ENCODE measurements at regions not wholly inside any gene's neighbourhood (a gene's known extent, or its start where the extent isn't known, plus 50 kb on each side); places are given as distances from the start of the nearest gene placed in this dataset.

- no peak for DNase-seq (ENCODE audit: low read depth in 2 of 2)
Observed at GRCh38 chr13:85541476-85541875, 257.7 kb downstream of the SLITRK6 start.

GRCh38 chr13:85538957-85539356, 260.3 kb downstream of the SLITRK6 start:
- no peak for DNase-seq (ENCODE audit: low read depth in 2 of 2)

- no peak for DNase-seq (ENCODE audit: low read depth in 2 of 2)
Observed at GRCh38 chr13:85537601-85538000, 261.6 kb downstream of the SLITRK6 start.

GRCh38 chr13:85536706-85537105, 262.5 kb downstream of the SLITRK6 start:
- no peak for DNase-seq (ENCODE audit: low read depth in 2 of 2)

- no peak for DNase-seq (ENCODE audit: low read depth in 2 of 2)
Observed at GRCh38 chr13:85535316-85536084, 263.7 kb downstream of the SLITRK6 start.

- DNase-seq (ENCODE audit: low read depth in 2 of 2), result no peak
Observed at GRCh38 chr13:85533911-85534310, 265.3 kb downstream of the SLITRK6 start.

GRCh38 chr13:85529218-85529594, 270.0 kb downstream of the SLITRK6 start:
- no peak for DNase-seq (ENCODE audit: low read depth in 2 of 2)

- no peak for DNase-seq (ENCODE audit: low read depth in 2 of 2)
Observed at GRCh38 chr13:85528491-85529217, 270.6 kb downstream of the SLITRK6 start.

- no peak for DNase-seq (ENCODE audit: low read depth in 2 of 2)
Observed at GRCh38 chr13:85527316-85527715, 271.9 kb downstream of the SLITRK6 start.

GRCh38 chr13:85525411-85525810, 273.8 kb downstream of the SLITRK6 start:
- DNase-seq (ENCODE audit: low read depth in 2 of 2), result no peak

- no peak for DNase-seq (ENCODE audit: low read depth in 2 of 2)
Observed at GRCh38 chr13:85521657-85522056, 277.6 kb downstream of the SLITRK6 start.

GRCh38 chr13:85520445-85520844, 278.8 kb downstream of the SLITRK6 start:
- DNase-seq (ENCODE audit: low read depth in 2 of 2), result no peak

- DNase-seq (ENCODE audit: low read depth in 2 of 2), result no peak
Observed at GRCh38 chr13:85519363-85519762, 279.9 kb downstream of the SLITRK6 start.

GRCh38 chr13:85512421-85512820, 286.8 kb downstream of the SLITRK6 start:
- DNase-seq (ENCODE audit: low read depth in 2 of 2), result no peak

- DNase-seq (ENCODE audit: low read depth in 2 of 2), result no peak
Observed at GRCh38 chr13:85509512-85509911, 289.7 kb downstream of the SLITRK6 start.

GRCh38 chr13:85508683-85509329, 290.4 kb downstream of the SLITRK6 start:
- DNase-seq (ENCODE audit: low read depth in 2 of 2), result no peak

- DNase-seq (ENCODE audit: low read depth in 2 of 2), result no peak
Observed at GRCh38 chr13:85503797-85504196, 295.4 kb downstream of the SLITRK6 start.

GRCh38 chr13:85501616-85502015, 297.6 kb downstream of the SLITRK6 start:
- DNase-seq (ENCODE audit: low read depth in 2 of 2), result no peak

- DNase-seq (ENCODE audit: low read depth in 2 of 2), result no peak
Observed at GRCh38 chr13:85500696-85501256, 298.4 kb downstream of the SLITRK6 start.

- DNase-seq (ENCODE audit: low read depth in 2 of 2), result no peak
Observed at GRCh38 chr13:85498774-85499173, 300.4 kb downstream of the SLITRK6 start.

GRCh38 chr13:85497652-85498051, 301.6 kb downstream of the SLITRK6 start:
- no peak for DNase-seq (ENCODE audit: low read depth in 2 of 2)

GRCh38 chr13:85492283-85492682, 306.9 kb downstream of the SLITRK6 start:
- no peak for DNase-seq (ENCODE audit: low read depth in 2 of 2)
